ENCODE measurements at regions not wholly inside any gene's neighbourhood (a gene's known extent, or its start where the extent isn't known, plus 50 kb on each side); places are given as distances from the start of the nearest gene placed in this dataset.

DNA sequence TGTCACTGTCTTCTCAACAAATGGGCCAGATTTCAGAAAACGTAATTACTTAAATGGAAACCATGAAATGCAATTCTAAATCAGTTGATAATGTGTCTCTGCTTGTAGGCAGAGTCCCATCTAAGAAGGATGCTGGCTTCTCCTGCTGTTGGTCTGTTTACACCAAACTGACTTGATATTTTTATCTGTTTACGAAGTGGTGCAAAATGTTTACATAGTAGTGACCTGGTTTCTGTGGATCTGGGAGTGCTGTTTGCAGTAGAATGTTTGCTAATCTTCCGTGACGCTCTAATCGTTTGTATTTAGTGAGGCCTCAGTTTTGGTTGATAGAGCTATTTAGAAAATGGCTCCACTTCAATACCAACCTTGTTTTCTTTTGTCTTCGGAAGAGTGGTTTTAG lies 213.5 kb downstream of the VEGFC start:
- TF ChIP-seq, protein P1, sequence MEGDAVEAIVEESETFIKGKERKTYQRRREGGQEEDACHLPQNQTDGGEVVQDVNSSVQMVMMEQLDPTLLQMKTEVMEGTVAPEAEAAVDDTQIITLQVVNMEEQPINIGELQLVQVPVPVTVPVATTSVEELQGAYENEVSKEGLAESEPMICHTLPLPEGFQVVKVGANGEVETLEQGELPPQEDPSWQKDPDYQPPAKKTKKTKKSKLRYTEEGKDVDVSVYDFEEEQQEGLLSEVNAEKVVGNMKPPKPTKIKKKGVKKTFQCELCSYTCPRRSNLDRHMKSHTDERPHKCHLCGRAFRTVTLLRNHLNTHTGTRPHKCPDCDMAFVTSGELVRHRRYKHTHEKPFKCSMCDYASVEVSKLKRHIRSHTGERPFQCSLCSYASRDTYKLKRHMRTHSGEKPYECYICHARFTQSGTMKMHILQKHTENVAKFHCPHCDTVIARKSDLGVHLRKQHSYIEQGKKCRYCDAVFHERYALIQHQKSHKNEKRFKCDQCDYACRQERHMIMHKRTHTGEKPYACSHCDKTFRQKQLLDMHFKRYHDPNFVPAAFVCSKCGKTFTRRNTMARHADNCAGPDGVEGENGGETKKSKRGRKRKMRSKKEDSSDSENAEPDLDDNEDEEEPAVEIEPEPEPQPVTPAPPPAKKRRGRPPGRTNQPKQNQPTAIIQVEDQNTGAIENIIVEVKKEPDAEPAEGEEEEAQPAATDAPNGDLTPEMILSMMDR (IDR thresholded peaks at IDR 0.05; ENCODE audit: borderline replicate concordance, control extremely low read depth, extremely low read depth, insufficient read depth, missing control alignments): no peak
- no peak for DNase-seq (ENCODE audit: low spot score)
- in situ Hi-C loops (cut with MboI; ENCODE audit: low sequenced_read_pairs, unreplicated experiment): no loop called here

DNA sequence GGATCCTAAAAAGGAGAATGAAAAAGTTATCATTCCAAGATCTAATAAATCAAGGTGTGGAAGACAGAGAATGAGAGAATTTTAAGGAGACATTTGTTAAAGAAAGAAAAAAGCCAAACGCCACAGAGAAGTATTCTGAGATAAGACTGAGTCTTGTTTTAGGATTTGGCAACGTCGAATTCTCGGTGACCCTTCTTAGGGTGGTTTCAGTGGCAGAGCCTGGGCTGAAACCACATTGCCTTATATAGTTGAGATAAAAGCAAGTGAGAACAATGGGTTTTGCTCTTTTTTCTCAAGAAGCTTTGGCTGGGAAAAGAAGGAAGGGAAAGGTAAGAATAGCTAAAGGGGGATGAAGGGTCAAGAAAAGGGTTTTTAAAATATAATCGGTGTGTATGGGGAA lies 209.4 kb downstream of the VEGFC start:
- no peak for DNase-seq (ENCODE audit: low spot score)
- TF ChIP-seq, protein P1 (IDR thresholded peaks at IDR 0.05; ENCODE audit: borderline replicate concordance, control extremely low read depth, extremely low read depth, insufficient read depth, missing control alignments): no peak
- in situ Hi-C loops (cut with MboI; ENCODE audit: low sequenced_read_pairs, unreplicated experiment): no loop called here

DNA sequence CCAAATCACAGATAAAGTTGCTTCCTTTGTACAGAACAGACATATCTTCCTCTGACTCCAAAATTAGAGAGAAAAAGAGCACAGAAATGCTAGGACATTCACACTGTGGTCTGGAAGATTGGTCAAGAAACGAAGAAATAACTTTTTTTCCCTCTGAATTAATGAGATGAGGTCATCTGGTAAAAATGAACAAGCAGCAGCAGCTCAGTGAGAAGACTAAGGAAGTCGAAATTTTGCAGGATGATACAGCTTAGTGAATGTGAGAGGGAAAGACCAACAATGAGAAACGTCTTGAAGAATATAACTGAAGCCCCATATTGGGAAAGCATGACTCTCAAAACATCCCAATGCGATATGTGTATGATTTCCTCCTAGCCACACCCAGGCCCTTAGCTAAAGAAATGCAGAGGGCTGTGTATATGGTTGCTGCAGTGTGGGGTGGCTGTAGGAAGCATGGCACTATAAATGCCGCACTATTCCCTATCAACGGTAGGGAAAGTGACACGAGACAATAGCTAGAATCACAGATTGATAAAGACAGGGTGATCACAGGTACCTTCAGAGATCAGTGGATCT lies 208.6 kb downstream of the VEGFC start:
- DNase-seq (ENCODE audit: low spot score): no peak
- TF ChIP-seq, protein P1 (IDR thresholded peaks at IDR 0.05; ENCODE audit: borderline replicate concordance, control extremely low read depth, extremely low read depth, insufficient read depth, missing control alignments): no peak
- in situ Hi-C loops (cut with MboI; ENCODE audit: low sequenced_read_pairs, unreplicated experiment): no loop called here

DNA sequence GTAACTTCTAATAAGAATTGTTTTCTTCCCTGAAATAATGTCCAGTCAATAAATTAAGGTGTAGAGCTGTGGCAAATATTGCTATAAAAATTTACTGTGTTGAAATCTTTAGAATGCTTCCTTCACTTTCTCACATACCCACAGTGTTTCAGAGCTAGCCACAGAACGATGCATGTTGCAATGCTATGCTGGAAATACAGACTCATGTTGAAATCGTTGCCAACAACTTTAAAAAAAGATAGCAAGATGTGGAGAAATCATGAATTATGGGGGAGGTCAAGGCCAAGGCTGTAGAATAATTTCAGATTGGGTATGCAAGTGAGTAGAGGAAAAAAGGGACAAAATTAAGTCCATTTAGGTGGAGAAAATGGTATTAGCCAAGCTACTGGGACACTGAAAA lies 204.8 kb downstream of the VEGFC start:
- in situ Hi-C loops (cut with MboI; ENCODE audit: low sequenced_read_pairs, unreplicated experiment): no loop called here
- TF ChIP-seq, protein P1 (IDR thresholded peaks at IDR 0.05; ENCODE audit: borderline replicate concordance, control extremely low read depth, extremely low read depth, insufficient read depth, missing control alignments): no peak
- DNase-seq (ENCODE audit: low spot score): no peak

DNA sequence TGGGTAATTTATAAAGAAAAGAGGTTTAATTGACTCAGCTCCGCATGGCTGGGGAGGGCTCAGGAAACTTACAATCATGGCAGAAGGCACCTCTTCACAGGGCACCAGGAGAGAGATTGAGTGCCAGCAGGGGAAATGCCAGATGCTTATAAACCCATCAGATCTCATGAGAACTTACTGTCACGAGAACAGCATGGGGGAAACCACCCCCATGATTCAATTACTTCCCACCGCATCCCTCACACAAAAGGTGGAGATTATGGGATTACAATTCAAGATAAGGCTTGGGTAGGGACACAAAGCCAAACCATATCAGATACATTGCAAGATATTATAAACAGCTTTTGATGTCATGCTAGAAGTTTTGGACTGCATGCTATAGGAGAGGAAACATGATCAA lies 204.3 kb downstream of the VEGFC start:
- TF ChIP-seq, protein P1 (IDR thresholded peaks at IDR 0.05; ENCODE audit: borderline replicate concordance, control extremely low read depth, extremely low read depth, insufficient read depth, missing control alignments): no peak
- no peak for DNase-seq (ENCODE audit: low spot score)
- in situ Hi-C loops (cut with MboI; ENCODE audit: low sequenced_read_pairs, unreplicated experiment): no loop called here

DNA sequence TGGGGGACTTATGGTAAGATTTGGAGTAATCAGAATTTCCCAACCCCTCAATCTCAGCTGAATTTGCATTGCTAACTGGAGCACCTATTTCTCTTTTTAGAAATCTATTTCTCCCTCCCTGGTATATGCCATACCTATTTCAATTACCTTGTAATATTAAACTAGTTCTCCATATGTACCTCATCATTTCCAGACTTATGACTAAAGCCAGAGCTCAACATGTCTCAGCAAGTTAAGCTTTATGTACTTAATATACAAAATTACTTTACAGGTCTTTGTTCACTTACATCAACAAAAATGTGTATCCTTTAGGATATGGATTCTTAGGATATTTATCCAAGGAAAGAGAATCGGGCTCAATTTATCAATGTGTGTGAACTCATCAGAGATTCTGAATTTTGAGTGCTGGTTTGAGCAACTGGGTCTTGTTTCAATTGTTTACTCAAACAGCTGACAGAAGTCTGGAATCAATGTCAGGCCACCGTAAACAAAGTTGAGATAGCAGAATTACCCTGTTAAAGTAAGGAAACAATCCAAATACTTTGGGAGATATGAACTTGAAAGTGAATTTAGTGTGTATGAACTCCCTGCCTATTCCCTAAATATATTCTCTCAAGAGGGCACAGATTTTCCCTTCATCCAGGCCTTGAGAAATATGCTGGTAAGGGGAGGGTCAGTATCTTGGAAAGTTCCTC lies 199.6 kb downstream of the VEGFC start:
- in situ Hi-C loops (cut with MboI; ENCODE audit: low sequenced_read_pairs, unreplicated experiment): no loop called here
- TF ChIP-seq, protein P1 (IDR thresholded peaks at IDR 0.05; ENCODE audit: borderline replicate concordance, control extremely low read depth, extremely low read depth, insufficient read depth, missing control alignments): no peak
- no peak for DNase-seq (ENCODE audit: low spot score)
